ENCODE measurements at regions not wholly inside any gene's neighbourhood (a gene's known extent, or its start where the extent isn't known, plus 50 kb on each side); places are given as distances from the start of the nearest gene placed in this dataset.

- Histone ChIP-seq H3K27me3 (no peaks in the 10 kb centered on the region), H3K36me3 (no peaks in the 10 kb centered on the region), H3K9me3 (no peaks in the 10 kb centered on the region), H3K4me1 (no peaks in the 10 kb centered on the region), H3K4me3 (no peak overlapping the region), H3K27ac (replicated peaks in 1 of 4) (no peak overlapping the region)
- no peak for DNase-seq (ENCODE audit: extremely low spot score)
- intact Hi-C loops (cut with DNase I) = no loop called here
- TF ChIP-seq POLR2A (IDR thresholded peaks at IDR 0.05; ENCODE audit: low read depth) (no peak), CTCF (IDR thresholded peaks at IDR 0.05) (no peak), POLR2AphosphoS5 (IDR thresholded peaks at IDR 0.05) (no peak), EP300 (IDR thresholded peaks at IDR 0.05) (no peak)
- 87% methylated on average over 8 of the region's 8 CpGs for WGBS
These were observed 198.1 kb downstream of the MMUT start for GRCh38 chr6:49264909-49265308.

GRCh38 chr6:49264496-49264895 lies 198.6 kb downstream of the MMUT start:
- no peak for TF ChIP-seq EP300 (IDR thresholded peaks at IDR 0.05)
- no peak for TF ChIP-seq CTCF (IDR thresholded peaks at IDR 0.05)
- H3K36me3 ChIP-seq = no peaks in the 10 kb centered on the region
- H3K4me3 ChIP-seq = no peak overlapping the region
- no peak overlapping the region for H3K27ac ChIP-seq (replicated peaks in 1 of 4)
- no peaks in the 10 kb centered on the region for H3K9me3 ChIP-seq
- no peaks in the 10 kb centered on the region for H3K27me3 ChIP-seq
- H3K4me1 ChIP-seq = no peaks in the 10 kb centered on the region
- DNase-seq (ENCODE audit: extremely low spot score) = no peak
- intact Hi-C loops (cut with DNase I) = no loop called here
- 94% methylated on average over 5 of the region's 7 CpGs for WGBS

- intact Hi-C loops (cut with DNase I) = no loop called here
- no peak overlapping the region for H3K27ac ChIP-seq (replicated peaks in 1 of 4)
- no peaks in the 10 kb centered on the region for H3K27me3 ChIP-seq
- TF ChIP-seq POLR2A (IDR thresholded peaks at IDR 0.05; ENCODE audit: low read depth) (no peak), CTCF (IDR thresholded peaks at IDR 0.05) (no peak), POLR2AphosphoS5 (IDR thresholded peaks at IDR 0.05) (no peak), EP300 (IDR thresholded peaks at IDR 0.05) (no peak)
- no peak overlapping the region for H3K4me3 ChIP-seq
- no peaks in the 10 kb centered on the region for H3K4me1 ChIP-seq
- no peaks in the 10 kb centered on the region for H3K36me3 ChIP-seq
- DNase-seq (ENCODE audit: extremely low spot score) = no peak
- 51% methylated on average over 3 of the region's 3 CpGs for WGBS
- H3K9me3 ChIP-seq = no peaks in the 10 kb centered on the region
These were observed 205.5 kb downstream of the MMUT start for GRCh38 chr6:49257549-49257948.

- intact Hi-C loops (cut with DNase I) = no loop called here
- Histone ChIP-seq H3K9me3 (no peaks in the 10 kb centered on the region), H3K27ac (replicated peaks in 1 of 4) (no peak overlapping the region), H3K27me3 (no peaks in the 10 kb centered on the region), H3K4me3 (no peak overlapping the region), H3K36me3 (no peaks in the 10 kb centered on the region), H3K4me1 (no peaks in the 10 kb centered on the region)
- no peak for DNase-seq (ENCODE audit: extremely low spot score)
- TF ChIP-seq EP300 (IDR thresholded peaks at IDR 0.05) (no peak), CTCF (IDR thresholded peaks at IDR 0.05) (no peak), POLR2A (IDR thresholded peaks at IDR 0.05; ENCODE audit: low read depth) (no peak)
- 85% methylated on average over 3 of the region's 3 CpGs for WGBS
These were observed 207.7 kb downstream of the MMUT start for GRCh38 chr6:49255335-49255734.

GRCh38 chr6:49252901-49253300 lies 210.2 kb downstream of the MMUT start:
- intact Hi-C loops (cut with DNase I) = no loop called here
- Histone ChIP-seq H3K27me3 (no peaks in the 10 kb centered on the region), H3K27ac (replicated peaks in 1 of 4) (no peak overlapping the region), H3K9me3 (no peaks in the 10 kb centered on the region), H3K4me1 (no peaks in the 10 kb centered on the region), H3K36me3 (no peaks in the 10 kb centered on the region), H3K4me3 (no peak overlapping the region)
- 46% methylated on average over 1 of the region's 1 CpG for WGBS
- DNase-seq (ENCODE audit: extremely low spot score) = no peak
- no peak for TF ChIP-seq POLR2A (IDR thresholded peaks at IDR 0.05; ENCODE audit: low read depth)
- no peak for TF ChIP-seq EP300 (IDR thresholded peaks at IDR 0.05)

Data from esophagus muscularis mucosa (tissue), 4 donors.